Colon (tissue), 2 donors: ENCODE measurements at regions not wholly inside any gene's neighbourhood (a gene's known extent, or its start where the extent isn't known, plus 50 kb on each side); places are given as distances from the start of the nearest gene placed in this dataset.

ENCODE experiments used
- FAIRE-seq: peaks from 2 replicates; lab custom pipeline; 2012; peaks lifted over from hg19 to GRCh38; lab: Jason Lieb, UNC
- donor health status: control.
- donor health status: control.

DNA sequence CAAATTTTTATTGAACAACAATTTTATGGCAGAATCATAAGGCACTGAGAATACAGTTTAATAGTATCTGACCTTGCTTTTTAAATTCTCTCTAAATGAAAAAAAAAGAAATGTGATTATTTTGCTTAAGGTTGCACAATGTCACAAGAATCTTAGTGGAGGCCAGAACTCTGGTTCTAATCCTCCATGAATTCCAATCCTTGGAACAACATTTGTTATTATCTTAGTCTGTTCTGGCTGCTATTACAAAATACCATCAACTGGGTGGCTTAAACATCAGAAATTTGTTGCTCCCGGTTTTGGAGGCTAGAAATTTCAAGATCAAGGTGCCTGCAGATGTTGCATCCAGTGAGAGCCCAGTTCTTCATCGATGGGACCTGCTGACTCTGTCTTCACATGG is 158.2 kb upstream of the POM121L12 start:
- no peak for FAIRE-seq

DNA sequence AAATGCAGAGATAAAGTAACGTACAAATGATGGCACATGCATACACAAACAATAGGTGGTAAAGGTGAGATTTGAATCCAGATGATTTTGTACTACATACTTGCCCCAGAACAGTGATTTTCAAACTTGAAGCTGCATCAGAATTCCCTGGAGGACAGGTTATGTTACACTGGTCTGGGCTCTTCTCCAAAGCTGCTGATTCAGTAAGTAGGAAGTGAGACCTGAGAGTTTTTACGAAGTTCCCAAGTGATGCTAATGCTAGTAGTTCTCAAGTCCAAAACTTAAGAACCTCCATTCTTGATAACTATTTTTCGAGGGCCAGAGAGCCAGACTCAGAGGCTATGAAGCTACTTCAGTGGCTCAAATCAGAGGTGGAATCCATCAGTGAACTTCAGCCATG is 159.0 kb upstream of the POM121L12 start:
- no peak for FAIRE-seq

DNA sequence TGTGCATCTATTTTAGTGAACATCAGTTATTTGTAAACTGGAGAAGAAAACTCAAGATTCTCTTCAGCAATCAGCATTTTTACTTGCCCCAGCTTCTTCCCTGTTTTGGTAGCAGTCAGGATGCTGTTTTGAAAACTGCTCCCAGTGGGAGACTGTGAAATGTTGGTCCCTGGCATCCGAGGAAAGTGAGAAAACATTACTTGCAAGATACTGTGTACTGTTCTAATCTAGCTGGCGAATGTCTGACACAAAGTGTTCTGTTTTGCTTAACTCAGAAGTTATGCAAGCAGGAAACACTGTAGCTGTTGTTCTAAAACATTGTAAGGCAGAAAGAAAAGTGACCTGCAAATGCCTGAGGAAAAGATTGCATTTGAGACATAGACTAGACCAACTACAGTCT is 171.8 kb upstream of the POM121L12 start:
- FAIRE-seq: no peak

DNA sequence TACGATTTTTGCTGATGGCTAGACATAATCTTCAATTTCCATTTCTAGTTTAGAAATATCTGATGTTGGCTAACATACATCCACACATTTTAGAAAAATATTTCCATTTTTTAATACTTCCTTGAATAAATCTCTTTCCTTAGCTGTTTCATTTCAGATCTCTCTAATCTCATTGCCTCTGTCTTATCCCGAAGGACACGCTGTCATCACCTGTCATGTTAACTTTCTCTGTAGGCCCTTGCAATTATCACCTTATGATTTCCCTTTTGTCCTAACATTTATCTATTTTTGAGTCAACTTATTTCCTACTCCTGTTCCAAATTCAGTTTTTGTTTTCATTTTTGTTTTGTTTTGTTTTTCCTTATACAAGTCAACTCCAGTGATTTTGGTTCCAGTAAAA is 173.1 kb upstream of the POM121L12 start:
- FAIRE-seq: no peak

DNA sequence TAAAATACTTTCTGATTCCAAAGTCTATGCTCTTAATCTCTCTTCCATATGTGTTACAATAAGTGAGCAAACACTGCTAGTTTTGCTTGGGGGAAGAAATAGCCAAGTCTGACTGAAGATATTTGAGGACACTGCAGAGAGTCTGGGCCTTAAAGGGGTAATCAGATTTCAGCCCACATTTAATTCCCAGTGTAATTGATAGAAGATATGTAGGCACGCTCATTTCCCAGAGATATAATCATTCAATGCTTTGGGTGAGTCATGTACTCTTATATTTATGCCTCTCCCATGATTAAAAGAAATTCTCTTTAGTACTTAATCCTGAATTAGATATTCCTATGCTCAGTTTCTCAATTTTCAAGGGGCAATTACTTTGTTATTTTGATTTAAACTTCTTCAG is 178.1 kb upstream of the POM121L12 start:
- FAIRE-seq: no peak

DNA sequence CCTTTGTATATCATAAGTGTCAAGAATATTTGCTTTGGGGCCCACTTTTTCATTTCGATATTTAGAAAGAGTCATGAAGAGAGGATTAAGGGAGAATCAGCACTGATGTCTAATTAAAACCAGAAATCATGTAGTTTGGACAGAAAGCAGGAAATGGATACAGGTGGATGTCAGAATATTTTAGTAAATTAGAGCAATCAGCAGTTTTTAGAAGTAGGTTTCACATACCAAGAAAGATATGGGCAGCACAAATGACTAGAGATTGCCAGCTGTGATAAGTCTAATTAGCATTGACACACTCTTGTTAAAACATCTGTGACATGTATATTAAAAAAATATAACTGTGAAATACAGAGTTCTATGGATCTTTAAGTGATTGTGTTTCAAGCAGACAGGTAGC is 180.8 kb upstream of the POM121L12 start:
- FAIRE-seq: no peak

DNA sequence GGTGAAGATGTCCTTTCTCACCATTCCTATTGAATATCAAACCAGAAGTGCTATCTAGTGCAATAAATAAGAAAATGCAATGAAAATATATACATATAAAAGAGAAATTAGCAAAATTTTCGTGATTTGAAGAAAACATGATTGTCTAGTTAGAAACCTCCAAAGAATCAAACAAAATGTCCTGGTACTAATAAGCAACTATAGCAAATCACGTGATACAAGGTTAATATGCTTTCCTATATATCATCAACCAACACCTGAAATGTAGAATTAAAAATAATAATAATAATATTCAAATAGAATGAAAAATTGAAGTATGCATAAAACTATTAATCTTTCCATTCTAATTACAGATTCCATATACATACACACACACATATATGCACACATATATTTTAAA is 183.9 kb upstream of the POM121L12 start:
- FAIRE-seq: no peak

DNA sequence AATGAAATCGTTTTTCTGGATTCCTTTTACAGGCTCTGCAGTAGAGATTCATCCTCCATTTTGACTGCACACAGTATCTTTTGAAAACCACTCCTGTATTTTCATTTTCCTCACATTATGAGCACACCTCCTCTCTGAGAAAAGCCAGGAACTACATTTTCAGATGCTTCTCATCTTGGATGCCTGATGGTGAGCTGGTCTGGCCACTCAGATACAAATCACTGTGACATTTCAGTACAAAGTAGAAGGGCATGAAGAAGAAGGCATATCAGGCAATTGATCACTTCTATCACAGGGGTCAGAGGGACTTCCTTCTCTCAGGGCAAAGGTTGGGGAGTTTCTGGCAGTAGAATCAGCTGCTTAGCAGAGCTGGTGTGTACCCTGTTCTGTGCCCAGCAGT is 192.0 kb upstream of the POM121L12 start:
- no peak for FAIRE-seq

DNA sequence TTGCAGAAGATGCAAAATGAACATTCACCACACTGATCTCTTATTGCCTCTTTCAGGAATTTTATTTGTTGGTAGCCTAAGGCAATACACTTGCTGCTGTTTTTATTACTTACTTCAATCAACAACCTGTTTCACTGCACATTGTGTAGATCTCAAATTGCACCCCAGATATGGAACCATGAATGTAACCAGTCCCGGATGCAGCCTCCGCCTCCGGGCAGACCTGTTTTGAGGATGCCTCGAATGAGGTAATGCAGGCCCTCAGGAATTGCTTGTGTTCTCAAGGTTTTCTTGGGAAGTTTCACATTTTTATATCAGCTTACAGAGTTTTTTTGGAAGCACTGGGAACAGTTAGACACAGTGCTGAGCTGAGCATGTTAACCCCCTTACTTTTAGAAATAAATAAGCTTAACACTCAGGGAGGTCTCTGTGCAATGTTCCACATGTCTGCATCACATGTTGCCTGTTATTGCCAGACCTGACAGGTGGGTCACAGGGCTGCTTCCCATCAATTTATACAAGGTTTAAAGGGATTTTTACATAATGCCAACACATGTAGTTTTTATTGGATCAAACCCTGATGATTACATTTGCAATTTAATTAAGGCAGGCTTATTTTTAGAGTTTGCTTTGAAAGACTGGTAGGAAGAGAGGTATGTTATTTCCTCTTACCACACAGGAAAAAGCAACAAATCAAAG is 193.1 kb upstream of the POM121L12 start:
- FAIRE-seq: no peak

DNA sequence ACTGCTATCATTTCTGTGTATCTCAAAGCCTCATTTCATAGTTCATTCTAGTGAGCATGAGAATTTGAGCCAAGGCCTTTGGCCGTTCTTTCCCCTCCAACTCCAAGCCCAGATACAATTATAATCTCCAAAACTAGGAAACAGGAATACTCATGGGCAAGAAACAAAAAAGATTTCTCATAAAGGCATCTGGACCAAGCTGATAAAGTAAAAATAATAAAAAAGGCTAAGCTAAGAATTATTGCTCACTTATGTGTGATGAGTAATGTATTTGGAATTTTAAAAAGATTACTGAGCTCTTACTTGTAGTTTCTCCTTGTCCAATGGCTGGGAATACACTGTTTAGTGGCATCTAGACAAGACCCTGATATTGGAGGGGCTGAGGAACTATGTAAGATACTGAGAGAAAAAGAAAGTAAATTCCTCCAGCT is 196.4 kb upstream of the POM121L12 start:
- no peak for FAIRE-seq

DNA sequence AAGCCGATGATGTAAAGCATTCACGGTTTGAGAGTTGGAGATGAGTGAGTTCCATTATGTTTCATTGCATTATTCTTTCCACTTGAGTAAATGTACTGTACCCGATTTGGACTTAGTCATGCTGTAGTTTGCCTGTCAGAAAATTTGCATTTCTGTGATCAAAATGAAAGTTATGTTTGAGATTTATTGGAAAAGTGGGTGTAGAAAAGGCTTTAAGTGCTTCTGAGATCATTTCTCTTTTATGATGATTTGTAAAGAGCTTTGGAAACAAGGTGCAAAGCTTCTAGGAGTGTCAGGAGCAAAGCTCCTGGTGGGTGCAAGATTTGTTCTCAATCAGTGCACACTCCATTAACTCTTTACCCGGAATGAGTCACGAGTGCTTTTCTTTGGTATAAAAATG is 204.1 kb upstream of the POM121L12 start:
- FAIRE-seq: no peak

DNA sequence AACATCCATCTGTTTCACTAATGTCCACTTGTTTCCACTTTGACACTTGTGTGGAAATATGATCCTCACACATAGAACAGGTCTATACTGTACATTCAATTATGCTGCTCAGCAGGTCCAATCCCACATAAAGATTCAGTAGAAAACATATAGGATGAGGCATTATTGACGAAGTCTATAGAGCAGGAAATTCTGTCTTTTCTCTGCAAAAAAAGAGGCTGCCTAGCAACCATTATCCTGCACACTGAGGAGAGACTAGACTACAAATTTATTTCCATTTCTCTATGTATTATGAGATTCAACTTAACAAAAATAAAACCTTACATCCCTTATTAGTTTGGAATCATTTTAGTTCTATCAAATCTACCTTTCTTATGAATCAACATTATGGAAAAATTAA is 204.6 kb upstream of the POM121L12 start:
- no peak for FAIRE-seq

DNA sequence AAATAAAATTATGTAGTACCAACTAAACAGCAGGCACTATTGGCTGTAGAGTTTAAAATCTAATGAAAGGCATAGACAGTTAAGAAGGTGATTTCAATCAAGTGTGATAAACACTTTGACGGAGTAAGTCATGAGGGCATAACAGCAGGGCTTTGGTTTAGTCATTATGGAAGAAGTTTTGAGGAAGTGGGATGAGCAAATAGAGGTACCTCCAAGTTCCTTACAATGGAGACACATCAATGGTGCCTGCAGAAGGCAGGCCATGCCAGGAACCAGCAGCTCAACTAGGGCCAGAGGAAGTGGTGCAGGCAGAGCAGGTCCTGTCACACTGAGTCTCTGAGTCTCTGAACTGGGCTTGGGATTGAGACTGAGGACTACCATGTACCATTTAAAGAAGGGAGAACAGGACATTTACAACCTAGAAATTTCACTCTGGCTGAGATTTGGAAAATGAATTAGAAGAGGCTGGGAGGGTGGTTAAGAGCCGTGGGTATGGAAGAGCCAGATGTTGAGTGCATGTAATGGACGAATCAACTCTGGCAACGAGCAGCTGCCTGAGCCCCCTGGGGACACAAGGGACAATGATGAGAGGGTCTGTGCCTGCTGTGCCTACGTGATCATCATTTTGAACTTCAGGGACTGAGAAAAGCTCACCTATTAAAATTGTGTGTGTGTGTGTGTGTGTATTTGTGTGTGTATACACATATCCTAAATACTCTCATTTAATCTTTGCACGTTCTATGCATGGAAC is 208.7 kb upstream of the POM121L12 start:
- no peak for FAIRE-seq

DNA sequence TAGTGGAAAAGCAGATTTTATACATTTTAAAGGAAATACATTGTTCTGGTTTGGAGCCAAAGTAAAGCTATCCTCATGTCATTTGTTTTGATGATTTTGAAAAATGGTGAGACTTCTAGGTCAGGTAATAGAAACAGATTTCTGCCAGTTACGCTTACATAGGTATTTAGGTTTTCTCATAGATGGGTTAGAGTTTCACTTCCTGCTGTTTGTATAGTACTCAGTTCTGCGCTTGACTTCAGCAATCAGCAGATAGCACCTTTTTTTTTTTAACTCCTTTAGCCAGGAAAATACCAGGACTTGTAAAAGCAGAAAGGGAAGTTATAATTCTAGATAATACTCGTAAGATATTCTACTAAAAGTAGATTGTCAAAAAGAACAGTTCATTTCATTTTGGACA is 209.8 kb upstream of the POM121L12 start:
- no peak for FAIRE-seq

DNA sequence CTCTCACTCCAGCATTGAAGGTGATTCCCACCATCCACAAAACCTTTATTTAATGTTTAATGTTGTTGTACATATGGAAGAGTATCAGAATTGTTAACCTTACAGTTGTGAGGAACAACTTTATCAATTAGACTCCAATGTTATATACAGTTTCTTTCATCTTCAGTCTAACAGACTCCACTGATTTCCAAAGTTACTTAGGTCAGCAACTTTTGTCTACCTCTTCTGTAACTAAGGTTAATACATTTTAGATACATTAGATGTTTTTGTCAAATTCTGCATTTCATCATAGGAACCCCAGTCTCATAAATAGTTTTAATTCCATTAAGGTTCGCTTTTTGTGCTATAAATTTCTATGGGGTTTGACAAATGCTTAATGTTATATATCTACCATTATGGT is 223.9 kb upstream of the POM121L12 start:
- no peak for FAIRE-seq

DNA sequence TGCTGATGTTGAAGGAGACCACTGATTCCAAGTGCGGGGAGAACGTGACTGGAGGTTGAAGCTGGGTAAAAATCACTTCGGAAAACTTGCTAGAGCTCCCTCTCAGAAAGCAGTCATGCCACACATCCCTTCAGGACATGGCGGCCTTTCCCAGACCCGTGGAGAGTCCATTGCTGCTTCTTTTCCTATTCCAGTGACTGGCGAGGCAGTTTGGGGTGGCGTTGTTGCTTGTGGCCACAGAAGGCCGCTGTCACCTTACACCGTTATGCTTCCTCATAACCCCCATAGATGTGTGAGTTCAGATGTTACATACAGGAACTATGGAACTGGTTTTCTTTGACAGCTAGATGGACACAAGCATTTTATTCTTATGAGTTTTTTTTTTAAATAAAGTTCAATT is 235.6 kb upstream of the POM121L12 start:
- FAIRE-seq: no peak

DNA sequence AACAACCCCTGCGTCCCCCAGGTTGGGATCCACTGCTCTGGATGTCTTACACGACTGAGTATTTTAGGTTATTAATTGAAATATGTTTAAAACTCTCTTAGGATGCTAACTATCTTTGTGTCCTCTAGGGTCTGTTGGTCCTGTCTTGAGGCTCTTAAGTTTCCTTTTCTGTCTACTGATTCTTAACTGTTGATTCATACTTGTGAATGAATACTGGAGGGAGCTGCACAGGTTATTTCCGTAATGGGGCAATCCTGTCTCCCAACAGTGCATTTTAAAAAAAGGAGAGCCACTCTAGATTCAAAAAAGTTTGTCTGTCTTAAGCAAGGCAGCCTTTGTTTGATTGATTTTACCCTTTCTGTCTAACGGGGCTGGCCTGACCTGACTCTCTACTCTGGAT is 237.6 kb upstream of the POM121L12 start:
- no peak for FAIRE-seq

DNA sequence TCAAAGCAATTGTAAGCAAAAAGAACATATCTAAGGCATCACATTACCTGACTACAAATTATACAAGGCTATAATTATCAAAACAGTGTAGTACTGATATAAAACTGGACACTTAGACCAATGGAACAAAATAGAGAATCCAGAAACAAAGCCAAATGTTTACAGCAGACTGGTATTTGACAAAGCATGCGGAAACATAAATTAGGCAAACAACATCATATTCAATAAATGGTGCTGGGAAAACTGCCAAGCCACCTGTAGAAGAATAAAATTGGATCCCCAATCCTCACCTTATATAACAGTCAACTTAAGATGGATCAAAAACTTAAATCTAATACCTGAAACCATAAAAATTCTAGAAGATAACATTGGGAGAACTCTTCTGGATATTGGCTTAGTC is 240.8 kb upstream of the POM121L12 start:
- FAIRE-seq: no peak

DNA sequence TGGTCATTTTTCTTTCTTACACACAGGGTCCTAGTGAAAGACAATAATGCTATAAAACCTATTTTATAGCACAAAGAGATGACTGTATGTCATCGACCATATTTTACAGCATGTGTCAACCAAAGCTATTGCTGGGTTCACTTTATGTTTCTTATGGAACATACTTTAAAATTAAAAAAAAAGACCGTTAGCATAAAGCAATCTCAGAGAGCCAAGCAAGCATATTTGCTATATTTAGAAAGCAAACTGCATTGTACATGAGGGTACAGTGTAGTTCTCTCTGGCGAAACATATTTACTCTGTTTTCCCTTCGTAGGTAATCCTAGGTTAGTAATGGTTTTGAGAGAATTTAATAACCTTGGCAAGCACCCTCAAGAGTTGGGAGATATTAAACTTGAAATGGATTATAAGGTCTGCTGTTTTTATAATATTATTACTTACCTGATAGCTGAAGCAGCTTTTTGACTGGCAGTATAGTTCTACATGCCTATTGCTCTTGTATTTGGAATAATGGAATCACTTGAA is 244.2 kb upstream of the POM121L12 start:
- no peak for FAIRE-seq

DNA sequence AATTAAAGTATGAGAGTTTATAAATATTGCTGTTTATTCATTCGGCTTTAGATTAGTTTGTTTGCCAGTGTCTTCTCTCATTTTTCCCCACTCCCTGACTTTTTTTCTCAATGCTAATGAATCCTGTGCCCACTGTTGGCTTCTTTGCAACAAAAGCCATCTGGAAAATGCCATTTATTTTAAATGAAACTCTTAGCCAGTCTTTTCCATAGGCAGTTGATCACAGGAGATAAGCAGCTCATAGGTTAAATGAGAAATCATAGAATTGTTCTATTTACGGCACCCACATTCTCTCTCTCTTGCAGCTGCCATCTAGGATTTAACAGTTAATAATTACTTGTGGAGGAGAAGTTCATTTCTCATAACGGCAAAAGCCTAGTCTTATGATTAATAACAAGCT is 249.3 kb upstream of the POM121L12 start:
- no peak for FAIRE-seq

DNA sequence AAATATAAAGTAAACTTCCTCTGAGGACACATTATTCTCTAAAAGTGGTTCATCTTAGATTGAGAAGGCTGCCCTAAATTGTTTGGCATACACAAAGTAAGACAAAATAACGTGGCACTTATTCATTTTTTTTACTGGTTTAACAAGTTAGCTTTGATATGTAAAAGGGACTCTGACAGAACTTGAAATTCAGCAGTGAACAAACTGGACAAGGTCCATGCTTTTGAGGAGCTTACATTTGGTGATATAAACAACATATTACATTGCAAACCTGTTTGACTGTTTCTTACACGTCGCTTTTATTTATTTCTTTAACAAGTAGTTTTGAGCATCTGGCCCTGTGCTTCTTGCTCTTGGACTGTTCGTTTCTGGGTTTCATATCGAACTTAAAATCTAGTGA is 253.1 kb upstream of the POM121L12 start:
- no peak for FAIRE-seq

DNA sequence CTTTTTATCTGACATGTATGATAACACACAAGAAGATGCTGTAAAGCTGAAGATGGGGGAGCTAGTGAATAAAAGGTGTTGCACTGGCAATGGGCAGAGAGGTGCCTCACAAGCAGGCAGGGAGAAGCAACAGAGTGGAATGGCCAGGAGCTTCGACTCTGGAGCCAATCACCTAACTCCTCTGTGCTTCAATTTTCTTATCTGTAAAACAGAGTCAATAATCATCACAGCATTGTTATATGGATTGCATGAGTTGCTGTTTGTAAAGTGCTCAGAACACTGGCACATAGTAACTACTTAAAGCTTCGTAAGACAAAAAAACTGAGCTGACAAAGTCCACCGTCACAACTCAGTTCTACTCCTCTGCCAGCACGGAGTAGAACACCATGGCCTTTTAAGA is 254.2 kb upstream of the POM121L12 start:
- no peak for FAIRE-seq

DNA sequence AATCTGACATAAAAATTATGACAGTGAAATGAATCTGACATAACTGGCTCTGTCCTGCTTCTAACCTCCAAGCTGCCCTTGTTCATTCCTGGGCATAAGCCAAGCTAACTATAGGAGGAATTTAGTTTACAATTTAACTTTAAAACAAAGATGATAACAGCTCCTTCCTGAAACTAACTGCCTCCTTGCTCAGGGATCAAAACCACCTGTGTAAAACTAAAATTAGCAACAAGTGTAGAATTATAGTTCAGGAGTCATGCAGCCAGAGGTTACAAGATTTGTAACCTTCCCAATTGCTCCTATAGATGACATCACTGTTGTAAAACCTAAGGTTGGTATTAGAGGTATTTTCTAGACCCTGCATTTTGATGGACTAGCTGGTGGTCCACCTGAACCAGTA is 256.4 kb upstream of the POM121L12 start:
- no peak for FAIRE-seq
